ENCODE measurements at regions not wholly inside any gene's neighbourhood (a gene's known extent, or its start where the extent isn't known, plus 50 kb on each side); places are given as distances from the start of the nearest gene placed in this dataset.

- TF ChIP-seq POLR2AphosphoS5 (IDR thresholded peaks at IDR 0.05; ENCODE audit: low read depth, low read length) (no peak), POLR2A (IDR thresholded peaks at IDR 0.05; ENCODE audit: low read depth, low read length) (no peak), POU2F2 (IDR thresholded peaks at IDR 0.05; ENCODE audit: low read depth, low read length) (no peak)
Measured at GRCh38 chr18:45282101-45282812, 333.0 kb upstream of the SLC14A2 start.
